ENCODE measurements at regions not wholly inside any gene's neighbourhood (a gene's known extent, or its start where the extent isn't known, plus 50 kb on each side); places are given as distances from the start of the nearest gene placed in this dataset.

DNA sequence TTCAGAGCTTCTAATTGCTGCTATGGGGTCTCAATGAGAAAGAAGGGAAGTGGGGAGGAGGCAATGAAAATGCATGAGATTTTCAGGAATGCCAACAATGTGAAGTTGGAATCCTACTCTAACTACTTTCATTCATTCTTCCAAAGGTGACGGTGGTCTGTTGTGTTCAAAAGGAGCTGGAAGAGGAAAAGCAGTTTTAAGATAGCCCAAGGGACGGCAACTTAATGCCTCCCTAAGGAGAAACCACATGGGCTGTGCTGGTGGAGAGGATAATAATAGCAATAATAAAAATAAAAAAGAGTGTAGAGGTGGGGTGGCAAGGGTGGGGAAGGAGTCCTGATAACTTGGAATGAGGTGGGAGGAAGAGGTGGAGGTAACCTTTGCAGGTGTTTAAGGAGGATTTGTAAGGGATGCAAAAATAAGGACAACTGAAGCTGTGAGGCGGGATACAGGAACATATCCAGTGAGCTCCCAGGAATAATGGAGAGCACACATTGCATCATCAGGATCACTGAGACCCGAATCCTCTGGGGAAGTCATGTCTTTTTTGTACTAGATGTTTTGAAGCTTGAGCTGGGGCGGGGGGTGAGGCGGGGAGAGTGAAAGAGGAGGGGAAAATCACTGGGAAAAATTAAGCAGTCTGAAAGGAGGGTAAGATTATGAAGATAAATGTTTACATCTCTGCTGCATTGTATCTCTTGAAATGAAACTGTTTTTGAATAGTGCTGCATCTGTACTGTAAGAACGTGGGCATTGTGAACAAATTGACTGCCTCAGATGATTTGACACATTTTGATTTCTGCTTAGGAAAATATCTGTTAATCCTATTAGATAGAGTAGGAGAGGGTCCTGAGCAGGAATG is 120.1 kb upstream of the TMEM161B start:
- TF ChIP-seq CTCF (IDR thresholded peaks at IDR 0.05) (no peak), POLR2A (IDR thresholded peaks at IDR 0.05) (no peak), POLR2AphosphoS5 (IDR thresholded peaks at IDR 0.05) (no peak)

All from breast epithelium (tissue), 3 donors.